T47D (cell line): ENCODE measurements at regions not wholly inside any gene's neighbourhood (a gene's known extent, or its start where the extent isn't known, plus 50 kb on each side); places are given as distances from the start of the nearest gene placed in this dataset.

Experiments
- DNase-seq, 2 experiments: peaks; one replicate each; pipeline versions ENCODE4 v3.0.0 to v3.0.0-alpha.2; 2011 to 2012; ENCODE audit warnings: low read depth in 1 of 2, low spot score in 1 of 2
- JUND ChIP-seq: IDR thresholded peaks from 2 replicates; pipeline ENCODE4 v1.6.1; 2012; ENCODE audit warnings: low read depth
- in situ Hi-C: cut with HindIII; loops from 2 replicates; pipeline ENCODE4 v1.10.0; 2016; ENCODE audit warnings: low sequenced_read_pairs, low pct_unique_long_range_greater_than_20kb

GRCh38 chr14:27012641-27013040 lies 414.8 kb upstream of the NOVA1 start:
- DNase-seq: no peak
- in situ Hi-C loops: no loop called here
- TF ChIP-seq JUND: no peak

GRCh38 chr14:27013678-27014077 lies 415.8 kb upstream of the NOVA1 start:
- no peak for TF ChIP-seq JUND

GRCh38 chr14:27015065-27015464 lies 417.2 kb upstream of the NOVA1 start:
- in situ Hi-C loops: no loop called here
- no peak for DNase-seq
- TF ChIP-seq JUND: no peak

More at GRCh38 chr14:27013678-27014077, 415.8 kb upstream of the NOVA1 start:
- in situ Hi-C loops: no loop called here
- DNase-seq: no peak

GRCh38 chr14:27025648-27026047 lies 427.8 kb upstream of the NOVA1 start:
- in situ Hi-C loops: no loop called here
- no peak for DNase-seq
- TF ChIP-seq JUND: no peak

- DNase-seq: peak in 1 of 2 experiments; percentile 28
- TF ChIP-seq JUND: no peak
- in situ Hi-C loops: no loop called here
These were observed 428.3 kb upstream of the NOVA1 start for GRCh38 chr14:27026097-27026496.

GRCh38 chr14:27040552-27040951 lies 442.7 kb upstream of the NOVA1 start:
- TF ChIP-seq JUND: no peak
- DNase-seq: no peak
- in situ Hi-C loops: no loop called here

GRCh38 chr14:27049701-27050100 lies 451.9 kb upstream of the NOVA1 start:
- in situ Hi-C loops: no loop called here
- no peak for DNase-seq
- no peak for TF ChIP-seq JUND

- in situ Hi-C loops: no loop called here
- TF ChIP-seq JUND: no peak
- DNase-seq: no peak
These were observed 452.4 kb upstream of the NOVA1 start for GRCh38 chr14:27050208-27050607.

GRCh38 chr14:27056586-27056985 lies 458.8 kb upstream of the NOVA1 start:
- in situ Hi-C loops: no loop called here
- TF ChIP-seq JUND: no peak
- no peak for DNase-seq

GRCh38 chr14:27061299-27061698 lies 463.5 kb upstream of the NOVA1 start:
- in situ Hi-C loops: no loop called here
- TF ChIP-seq JUND: no peak
- DNase-seq: no peak

GRCh38 chr14:27063959-27064358 lies 466.1 kb upstream of the NOVA1 start:
- TF ChIP-seq JUND: no peak
- in situ Hi-C loops: no loop called here
- DNase-seq: no peak

GRCh38 chr14:27065886-27066285 lies 468.1 kb upstream of the NOVA1 start:
- DNase-seq: no peak
- in situ Hi-C loops: no loop called here
- TF ChIP-seq JUND: no peak

GRCh38 chr14:27067961-27068360 lies 470.1 kb upstream of the NOVA1 start:
- in situ Hi-C loops: no loop called here
- no peak for DNase-seq
- TF ChIP-seq JUND: no peak

- in situ Hi-C loops: no loop called here
- TF ChIP-seq JUND: no peak
- DNase-seq: no peak
These were observed 474.8 kb upstream of the NOVA1 start for GRCh38 chr14:27072589-27072988.
